SK-N-MC (cell line): ENCODE measurements at regions not wholly inside any gene's neighbourhood (a gene's known extent, or its start where the extent isn't known, plus 50 kb on each side); places are given as distances from the start of the nearest gene placed in this dataset.
A peak's percentile ranks its signal among the peaks of the same experiment; 100 is the strongest.

Experiments
- DNase-seq: peaks from one replicate; pipeline ENCODE4 v3.0.0-alpha.2; 2011; ENCODE audit warnings: low read depth, low spot score
- H3K27ac ChIP-seq: fragments of 200-600 bp; sonication (generic); 2 replicates; pipeline ENCODE4 v1.5.1; 2016; ENCODE audit warnings: mixed run types
- H3K36me3 ChIP-seq: fragments of 200-600 bp; sonication (generic); 2 replicates; pipeline ENCODE4 v1.6.1; 2017; ENCODE audit warnings: antibody characterized with exemption, low read length, mixed read lengths; ENCODE audit not compliant: insufficient read depth
- H3K4me3 ChIP-seq: fragments of 200-600 bp; sonication (generic); 2 replicates; pipeline ENCODE4 v1.5.1; 2016
- H3K9ac ChIP-seq: fragments of 200-600 bp; sonication (generic); 2 replicates; pipeline ENCODE4 v1.8.0; 2017; ENCODE audit warnings: mixed run types, mixed read lengths; ENCODE audit not compliant: insufficient read length
- H3K9me3 ChIP-seq: fragments of 200-600 bp; sonication (generic); 2 replicates; pipeline ENCODE4 v1.6.1; 2017; ENCODE audit warnings: low read depth, mild to moderate bottlenecking, antibody characterized with exemption, low read length, moderate library complexity, mixed read lengths
- EZH2 ChIP-seq: fragments of 200-600 bp; sonication (generic); IDR thresholded peaks from one replicate; pipeline ENCODE4 v1.6.1; 2017; ENCODE audit warnings: antibody characterized with exemption
- FOXP2 ChIP-seq: optimal IDR thresholded peaks from 2 replicates; pipeline ENCODE3; 2011; ENCODE audit warnings: mild to moderate bottlenecking, moderate library complexity; ENCODE audit not compliant: insufficient read depth; ENCODE audit errors: extremely low read length, control extremely low read depth
- POLR2AphosphoS5 ChIP-seq: IDR thresholded peaks from 2 replicates; pipeline ENCODE4 v1.6.1; 2012; ENCODE audit warnings: mild to moderate bottlenecking, low read depth, low read length, borderline replicate concordance

DNA sequence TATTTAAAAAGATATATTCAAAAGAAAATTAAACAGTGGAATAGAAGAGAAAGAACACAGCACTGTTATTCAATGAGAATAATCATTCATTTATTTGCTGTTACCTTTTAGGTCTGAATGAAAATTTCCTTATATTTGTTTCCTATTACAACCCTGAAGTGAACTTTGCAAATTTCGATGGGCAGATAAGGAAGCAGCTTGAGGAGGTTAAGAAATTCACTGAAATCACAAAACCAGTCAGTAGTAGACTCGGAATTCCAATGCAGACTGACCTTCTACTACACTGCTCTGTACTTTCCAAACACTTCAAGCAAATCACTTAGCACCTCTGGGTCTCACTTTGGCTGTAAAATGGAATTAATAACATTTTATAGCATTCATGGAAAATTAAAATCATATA is 172.0 kb upstream of the TP63 start:
- DNase-seq, result no peak
- Histone ChIP-seq H3K36me3 (peaks cover 13% of the 10 kb centered on the region; the same call in 1 of the 2 replicates), H3K9me3 (peaks cover 13% of the 10 kb centered on the region; the same call in 1 of the 2 replicates), H3K9ac (no peak overlapping the region), H3K27ac (no peak overlapping the region), H3K4me3 (no peak overlapping the region)
- TF ChIP-seq FOXP2 (no peak), POLR2AphosphoS5 (no peak), EZH2 (no peak)

DNA sequence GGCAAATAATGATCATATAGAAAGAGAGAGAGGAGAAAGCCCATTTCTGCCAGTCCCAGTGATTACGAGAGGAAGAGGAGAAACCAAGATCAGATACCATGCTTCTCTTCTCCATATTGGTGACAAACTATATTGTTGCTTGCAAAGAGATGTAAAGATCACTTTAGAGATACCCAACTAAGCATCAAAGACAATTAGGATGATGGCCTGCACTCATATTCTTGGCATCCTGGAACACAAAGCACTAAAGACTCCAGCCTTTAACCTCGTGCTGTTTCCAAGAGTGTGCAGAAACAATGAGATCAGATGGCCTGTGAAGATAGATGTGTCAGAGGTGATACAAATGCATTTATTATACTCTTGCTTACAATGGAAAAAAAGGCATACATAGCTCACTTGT is 170.7 kb upstream of the TP63 start:
- H3K36me3 ChIP-seq, result peaks cover 13% of the 10 kb centered on the region; the same call in 1 of the 2 replicates
- no peak overlapping the region for H3K27ac ChIP-seq
- no peak overlapping the region for H3K9ac ChIP-seq
- TF ChIP-seq POLR2AphosphoS5 (no peak), FOXP2 (no peak), EZH2 (no peak)
- H3K4me3 ChIP-seq, result no peak overlapping the region
- DNase-seq, result no peak
- H3K9me3 ChIP-seq, result peaks cover 13% of the 10 kb centered on the region; the same call in 1 of the 2 replicates

DNA sequence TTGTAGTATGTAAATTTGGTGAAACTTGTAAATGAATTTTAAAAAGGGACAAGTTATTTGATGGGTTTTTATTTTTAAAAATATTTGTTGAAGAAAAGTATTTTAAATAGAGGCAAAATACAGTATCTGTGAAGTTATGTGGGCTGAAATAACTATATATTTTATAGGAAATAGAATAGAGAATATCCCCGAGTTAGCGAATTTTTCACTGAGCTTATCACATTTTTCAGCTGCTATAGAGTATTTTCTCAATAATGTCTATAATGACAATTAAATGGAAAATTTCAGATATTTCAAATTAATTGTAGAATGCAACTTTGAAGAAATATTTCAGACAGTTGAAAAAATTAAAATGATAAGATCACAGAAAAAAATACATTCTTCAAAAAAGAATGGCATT is 166.4 kb upstream of the TP63 start:
- Histone ChIP-seq H3K27ac (peak overlapping the region; percentile 55; the same call in 1 of the 2 replicates), H3K4me3 (no peak overlapping the region), H3K9me3 (peaks cover 16% of the 10 kb centered on the region; the same call in 1 of the 2 replicates), H3K36me3 (peaks cover 13% of the 10 kb centered on the region; the same call in 1 of the 2 replicates), H3K9ac (no peak overlapping the region)
- no peak for TF ChIP-seq EZH2
- no peak for TF ChIP-seq POLR2AphosphoS5
- TF ChIP-seq FOXP2, result no peak
- DNase-seq, result no peak

DNA sequence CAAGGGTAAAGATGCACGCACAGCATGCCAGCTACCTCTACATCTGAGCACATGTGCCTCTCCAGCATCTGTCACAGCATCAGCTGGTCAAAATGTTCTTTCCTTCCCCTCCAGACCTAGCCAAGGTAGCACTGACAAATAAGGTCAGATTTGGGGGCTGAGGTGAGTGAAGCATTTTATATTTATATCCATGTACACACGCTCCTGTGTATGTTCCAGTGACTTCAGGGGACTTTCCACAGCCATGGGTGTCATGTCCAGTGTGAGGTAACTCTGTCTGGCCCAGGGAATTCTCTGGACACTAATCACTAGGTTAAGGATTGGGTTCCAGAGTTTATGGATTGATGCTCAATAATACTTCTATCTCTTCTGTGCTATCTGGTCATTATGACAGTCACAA is 165.2 kb upstream of the TP63 start:
- TF ChIP-seq EZH2, result no peak
- TF ChIP-seq FOXP2, result no peak
- no peak for TF ChIP-seq POLR2AphosphoS5
- no peak overlapping the region for H3K4me3 ChIP-seq
- peaks cover 16% of the 10 kb centered on the region; the same call in 1 of the 2 replicates for H3K36me3 ChIP-seq
- H3K9me3 ChIP-seq, result peaks cover 16% of the 10 kb centered on the region; the same call in 1 of the 2 replicates
- no peak overlapping the region for H3K27ac ChIP-seq
- DNase-seq, result no peak
- H3K9ac ChIP-seq, result no peak overlapping the region

DNA sequence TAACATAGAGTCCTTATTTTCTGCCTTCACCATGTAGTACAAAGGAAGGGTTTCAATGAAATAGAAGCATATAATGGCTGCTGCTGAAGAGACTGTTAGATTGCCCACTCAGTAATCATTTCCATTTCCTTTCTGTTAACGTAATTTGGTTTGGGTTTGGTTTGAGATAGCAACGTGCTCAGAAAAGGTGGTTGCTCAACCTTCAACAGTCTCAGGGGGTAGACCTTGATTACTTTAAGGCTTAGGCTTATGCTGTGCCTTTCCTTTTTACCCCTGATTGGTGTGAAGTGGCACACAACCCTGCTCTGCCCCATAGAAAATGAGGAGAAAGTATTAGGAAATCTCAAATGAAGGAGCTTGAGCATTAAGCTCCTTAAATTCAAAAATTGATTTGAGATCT is 163.7 kb upstream of the TP63 start:
- Histone ChIP-seq H3K9me3 (peaks cover 16% of the 10 kb centered on the region; the same call in 1 of the 2 replicates), H3K36me3 (peaks cover 16% of the 10 kb centered on the region; the same call in 1 of the 2 replicates), H3K9ac (no peak overlapping the region), H3K4me3 (no peak overlapping the region), H3K27ac (peak overlapping the region; percentile 65)
- DNase-seq, result no peak
- TF ChIP-seq POLR2AphosphoS5 (no peak), EZH2 (no peak), FOXP2 (no peak)

DNA sequence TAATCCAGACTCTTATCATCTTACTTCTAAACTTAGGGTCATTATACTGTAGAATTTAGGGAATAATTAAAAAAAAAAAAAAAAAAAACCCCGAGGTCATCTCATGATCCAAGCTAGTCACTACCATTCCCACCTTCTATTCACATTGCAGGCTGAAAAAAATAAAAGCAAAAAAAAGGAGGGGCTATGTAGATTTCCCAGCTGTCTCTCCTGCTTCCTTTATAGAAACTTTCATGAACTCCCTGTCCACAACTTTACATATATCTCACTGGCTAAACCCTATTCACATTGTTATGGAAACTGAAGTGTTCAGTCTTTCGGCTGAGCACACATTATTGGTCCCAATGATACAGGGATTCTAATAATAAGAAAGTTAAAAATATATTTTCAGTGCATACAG is 156.2 kb upstream of the TP63 start:
- H3K27ac ChIP-seq, result no peak overlapping the region
- DNase-seq, result no peak
- TF ChIP-seq FOXP2 (no peak), EZH2 (no peak), POLR2AphosphoS5 (no peak)
- H3K36me3 ChIP-seq, result 0 out of 2 replicates have a peak, but pooled peaks cover 3% of the 10 kb centered on the region
- H3K9me3 ChIP-seq, result no peaks in the 10 kb centered on the region
- H3K4me3 ChIP-seq, result no peak overlapping the region
- no peak overlapping the region for H3K9ac ChIP-seq

DNA sequence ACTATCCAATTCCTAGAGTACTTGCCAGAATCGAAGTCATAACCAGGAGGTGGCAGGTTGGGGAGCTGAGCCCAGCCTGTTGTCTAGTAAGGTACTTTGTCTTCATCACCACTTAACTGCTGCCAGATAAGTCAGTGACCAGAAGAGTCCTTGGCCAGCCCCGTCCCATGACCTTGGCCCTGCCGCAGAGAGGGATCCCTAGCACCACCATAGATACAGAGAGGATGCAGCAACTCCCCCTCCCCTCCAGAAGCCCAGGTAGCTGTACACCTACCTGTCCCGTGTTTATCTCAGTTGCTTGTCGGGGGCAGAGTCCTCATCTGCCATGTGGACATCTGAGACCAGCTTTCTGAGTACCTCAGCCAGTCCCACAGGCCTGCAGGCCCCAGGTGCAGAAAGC is 153.6 kb upstream of the TP63 start:
- Histone ChIP-seq H3K36me3 (peaks cover 6% of the 10 kb centered on the region; the same call in 1 of the 2 replicates), H3K9ac (no peak overlapping the region), H3K27ac (no peak overlapping the region), H3K9me3 (no peaks in the 10 kb centered on the region), H3K4me3 (no peak overlapping the region)
- no peak for DNase-seq
- TF ChIP-seq EZH2, result no peak
- TF ChIP-seq FOXP2, result no peak
- TF ChIP-seq POLR2AphosphoS5, result no peak

DNA sequence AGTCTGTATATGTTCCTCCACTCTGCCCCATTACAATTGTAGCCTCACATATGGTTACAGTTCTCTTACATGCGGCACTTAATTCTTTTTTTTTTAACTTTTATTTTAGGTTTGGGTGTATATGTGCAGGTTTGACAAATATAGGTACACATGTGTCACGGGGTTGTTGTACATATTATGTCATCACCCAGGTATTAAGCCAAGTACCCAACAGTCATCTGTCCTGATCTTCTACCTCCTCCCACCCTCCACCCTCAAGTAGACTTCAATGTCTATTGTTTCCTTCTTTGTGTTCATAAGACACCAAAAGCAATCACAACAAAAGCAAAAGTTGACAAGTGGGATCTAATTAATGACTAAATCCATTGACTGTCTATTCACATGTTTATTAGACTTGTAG is 144.6 kb upstream of the TP63 start:
- no peak overlapping the region for H3K9ac ChIP-seq
- 0 out of 2 replicates have a peak, but pooled peaks cover 1% of the 10 kb centered on the region for H3K36me3 ChIP-seq
- no peak for DNase-seq
- H3K27ac ChIP-seq, result no peak overlapping the region
- H3K9me3 ChIP-seq, result no peaks in the 10 kb centered on the region; the same call in 1 of the 2 replicates
- TF ChIP-seq EZH2 (no peak), POLR2AphosphoS5 (no peak), FOXP2 (no peak)
- no peak overlapping the region for H3K4me3 ChIP-seq

DNA sequence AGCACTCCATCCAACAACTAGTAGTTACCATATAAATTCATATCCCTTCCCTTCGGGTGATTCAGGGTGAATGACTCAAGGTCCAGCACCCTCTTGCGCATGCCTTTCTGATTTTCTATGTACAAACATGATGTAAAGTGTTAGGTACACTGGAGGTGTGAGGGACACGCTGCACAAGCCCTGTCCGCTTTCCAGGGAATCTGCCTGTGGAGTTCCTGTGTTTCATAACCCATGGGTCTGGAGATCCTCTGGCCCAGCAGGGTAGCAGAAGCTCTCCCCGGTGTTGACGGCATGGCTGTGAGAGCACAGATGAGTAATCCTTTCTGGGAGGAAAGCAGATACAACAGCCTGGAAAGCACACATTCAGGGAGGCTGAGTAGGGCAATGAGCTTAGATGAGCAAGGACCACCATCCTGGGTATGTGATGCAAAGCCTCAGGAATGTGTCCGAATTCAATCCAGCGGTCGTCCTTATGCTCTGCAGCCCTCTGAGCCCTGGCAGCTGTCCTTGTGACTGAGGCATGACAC is 142.9 kb upstream of the TP63 start:
- TF ChIP-seq POLR2AphosphoS5 (no peak), EZH2 (no peak), FOXP2 (no peak)
- no peak overlapping the region for H3K27ac ChIP-seq
- no peak for DNase-seq
- H3K4me3 ChIP-seq, result no peak overlapping the region
- no peak overlapping the region for H3K9ac ChIP-seq
- H3K9me3 ChIP-seq, result no peaks in the 10 kb centered on the region; the same call in 1 of the 2 replicates
- H3K36me3 ChIP-seq, result no peaks in the 10 kb centered on the region
